Kasumi-1 (cell line): ENCODE measurements at regions not wholly inside any gene's neighbourhood (a gene's known extent, or its start where the extent isn't known, plus 50 kb on each side); places are given as distances from the start of the nearest gene placed in this dataset.
"Not testable (repeated sequence)": the region's sequence is repeated elsewhere in the genome, so short reads cannot be mapped to it uniquely, and the experiment has no call there.

ENCODE experiments used
- DNase-seq, 2 experiments: peaks; one replicate each; lab custom pipeline; 2025; lab: John Stamatoyannopoulos, UW

DNA sequence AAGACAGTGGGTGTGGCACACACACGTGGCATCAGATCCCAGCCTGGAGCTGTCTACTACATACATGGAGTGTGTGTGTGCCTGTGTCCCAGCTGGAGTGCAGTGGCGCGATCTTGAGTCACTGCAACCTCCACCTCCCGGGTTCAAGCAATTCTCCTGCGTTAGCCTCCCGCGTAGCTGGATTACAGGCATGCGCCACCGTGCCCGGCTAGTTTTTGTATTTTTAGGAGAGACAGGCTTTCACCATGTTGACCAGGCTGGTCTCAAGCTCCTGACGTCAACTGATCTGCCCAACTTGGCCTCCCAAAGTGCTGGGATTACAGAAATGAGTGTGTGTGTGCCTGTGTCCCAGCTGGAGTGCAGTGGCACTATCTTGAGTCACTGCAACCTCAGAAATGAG, 108.8 kb downstream of the IL12A start:
- DNase-seq, result no peak

DNA sequence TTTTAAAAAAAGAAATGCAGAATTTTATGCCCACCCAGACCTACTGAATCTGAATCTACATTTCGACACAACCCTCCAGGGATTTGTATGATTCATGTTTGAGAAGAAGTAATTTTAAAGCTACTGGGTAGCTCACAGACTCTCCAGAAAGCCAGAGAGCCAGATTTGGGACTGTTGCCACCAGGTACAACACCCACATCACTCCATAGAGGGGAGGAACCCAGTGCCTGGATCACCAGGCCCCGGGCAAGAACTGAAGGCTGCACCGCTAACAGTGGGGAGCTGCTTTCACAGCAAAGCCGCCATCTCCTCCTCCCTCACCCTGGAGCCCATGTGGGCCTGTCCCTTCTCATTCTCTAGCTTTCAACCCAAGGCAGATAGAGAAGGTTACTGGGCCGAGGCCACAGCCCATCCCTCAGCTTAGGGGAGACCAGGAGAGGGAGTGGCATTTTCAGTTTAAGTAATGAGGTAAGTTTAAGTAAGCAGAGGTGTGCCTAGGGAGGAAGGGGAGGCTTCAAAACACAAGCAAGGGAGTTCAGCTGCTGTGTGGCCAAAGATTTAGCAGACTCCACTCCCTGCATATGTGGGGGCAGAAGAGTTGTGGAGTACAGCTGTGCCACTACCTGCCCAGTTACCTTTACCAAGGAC, 109.8 kb downstream of the IL12A start:
- DNase-seq, result no peak

- DNase-seq, result no peak
These were observed 110.4 kb downstream of the IL12A start for GRCh38 chr3:160098926-160099626.

- no peak for DNase-seq
These were observed 111.2 kb downstream of the IL12A start for GRCh38 chr3:160099834-160100233.

DNA sequence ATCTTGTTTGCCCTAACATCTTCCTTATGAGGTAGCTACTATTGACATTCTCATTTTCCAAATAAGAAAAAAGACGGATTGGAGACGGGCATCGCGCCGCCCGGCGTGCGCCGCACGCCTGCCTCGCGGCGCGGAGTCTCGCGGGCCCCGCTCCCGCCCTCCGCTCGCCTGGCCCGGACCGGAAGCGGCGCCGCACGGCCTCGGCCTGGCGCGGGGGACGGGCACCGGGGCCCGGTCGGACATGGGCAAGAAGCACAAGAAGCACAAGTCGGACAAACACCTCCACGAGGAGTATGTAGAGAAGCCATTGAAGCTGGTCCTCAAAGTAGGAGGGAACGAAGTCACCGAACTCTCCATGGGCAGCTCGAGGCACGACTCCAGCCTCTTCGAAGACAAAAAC, 112.0 kb downstream of the IL12A start:
- no peak for DNase-seq

DNA sequence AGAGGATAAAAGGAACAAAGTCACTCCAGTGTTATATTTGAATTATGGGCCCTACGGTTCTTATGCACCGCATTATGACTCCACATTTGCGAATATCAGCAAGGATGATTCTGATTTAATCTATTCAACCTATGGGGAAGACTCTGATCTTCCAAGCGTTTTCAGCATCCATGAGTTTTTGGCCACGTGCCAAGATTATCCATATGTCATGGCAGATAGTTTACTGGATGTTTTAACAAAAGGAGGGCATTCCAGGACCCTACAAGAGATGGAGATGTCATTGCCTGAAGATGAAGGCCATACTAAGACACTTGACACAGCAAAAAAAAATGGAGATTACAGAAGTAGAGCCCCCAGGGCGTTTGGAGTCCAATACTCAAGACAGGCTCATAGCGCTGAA, 113.4 kb downstream of the IL12A start:
- not testable (repeated sequence) for DNase-seq

DNA sequence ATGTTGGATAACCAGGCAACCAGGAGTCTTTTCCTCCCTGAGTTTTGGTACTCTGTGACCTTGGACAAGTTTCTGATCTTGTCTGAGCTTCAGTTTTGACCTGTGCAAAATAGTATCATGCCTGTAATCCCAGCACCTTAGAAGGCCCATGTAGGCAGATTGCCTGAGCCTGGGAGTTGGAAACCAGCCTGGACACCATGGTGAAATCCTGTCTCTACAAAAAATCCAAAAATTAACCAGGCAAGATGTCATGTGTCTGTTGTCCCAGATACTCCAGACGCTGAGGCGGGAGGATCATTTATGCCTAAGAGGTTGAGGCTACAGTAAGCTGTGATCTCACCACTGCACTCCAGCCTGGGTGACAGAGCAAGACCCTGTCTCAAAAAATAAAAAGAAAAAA, 114.8 kb downstream of the IL12A start:
- DNase-seq, result no peak

GRCh38 chr3:160105907-160106584, 117.4 kb downstream of the IL12A start:
- peak; percentile 58 to 77 for DNase-seq

- DNase-seq, result no peak
These were observed 118.0 kb upstream of the C3orf80 start for GRCh38 chr3:160106905-160107861.

- DNase-seq, result no peak
These were observed 116.9 kb upstream of the C3orf80 start for GRCh38 chr3:160108362-160108761.

DNA sequence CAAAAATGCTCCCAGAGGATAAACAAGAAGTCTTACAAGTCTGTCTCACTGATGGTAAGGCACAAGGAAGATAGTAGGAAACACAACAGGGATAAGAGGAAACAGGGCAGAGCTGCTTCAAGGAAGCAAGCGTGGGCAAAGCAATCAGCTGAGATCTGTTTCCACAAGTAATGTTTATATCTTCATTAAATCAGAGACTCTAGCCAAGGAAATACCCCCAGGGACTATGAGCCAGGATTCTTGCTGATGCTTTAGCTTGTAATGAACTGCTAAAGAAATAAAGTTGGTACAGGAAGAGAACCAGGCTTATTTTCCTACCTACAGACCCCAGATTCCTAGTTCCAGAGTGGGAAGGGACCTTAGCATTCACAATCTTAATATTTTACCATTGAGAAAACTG, 112.7 kb upstream of the C3orf80 start:
- DNase-seq, result no peak

DNA sequence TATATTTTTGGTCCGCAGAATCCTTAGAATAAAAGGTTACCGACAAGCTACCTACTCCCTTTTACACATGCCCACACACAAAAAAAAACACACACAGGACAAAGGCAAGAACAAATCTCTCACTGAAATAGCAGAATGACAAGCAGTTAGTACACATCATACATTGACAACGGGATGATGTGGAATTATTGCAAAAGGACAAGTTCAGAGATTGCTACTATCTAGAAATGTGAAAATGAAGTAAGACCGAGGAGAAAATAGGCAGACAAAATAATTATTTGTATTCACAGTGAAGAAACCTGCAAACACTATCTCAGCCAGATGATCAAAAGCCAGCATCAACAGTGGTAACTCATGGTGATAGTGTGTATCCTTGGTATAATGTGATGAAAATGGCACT, 112.2 kb upstream of the C3orf80 start:
- DNase-seq, result no peak

- no peak for DNase-seq
These were observed 110.7 kb upstream of the C3orf80 start for GRCh38 chr3:160114355-160114995.

DNA sequence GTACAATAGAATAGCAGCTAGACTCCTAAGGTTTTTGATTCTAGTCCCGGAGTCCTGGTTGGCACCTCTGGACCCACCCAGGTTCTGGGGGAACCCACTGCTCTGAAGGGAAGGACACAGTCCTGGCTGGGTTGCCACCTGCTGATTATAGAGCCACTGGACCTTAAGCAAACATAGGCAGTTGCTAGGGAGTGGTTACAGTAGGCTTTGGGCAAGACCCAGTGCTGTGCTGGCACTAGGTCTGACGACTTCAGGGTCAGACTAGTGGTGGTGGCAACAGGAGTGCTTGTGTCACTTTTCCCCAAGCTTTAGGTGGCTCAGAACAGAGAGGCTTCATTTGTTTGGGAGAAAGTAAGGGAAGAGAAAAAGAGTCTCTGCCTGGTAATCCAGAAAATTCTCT, 109.8 kb upstream of the C3orf80 start:
- DNase-seq, result no peak

- DNase-seq, result no peak
These were observed 101.0 kb upstream of the C3orf80 start for GRCh38 chr3:160124224-160124623.

GRCh38 chr3:160125258-160125657, 100.0 kb upstream of the C3orf80 start:
- DNase-seq, result no peak

DNA sequence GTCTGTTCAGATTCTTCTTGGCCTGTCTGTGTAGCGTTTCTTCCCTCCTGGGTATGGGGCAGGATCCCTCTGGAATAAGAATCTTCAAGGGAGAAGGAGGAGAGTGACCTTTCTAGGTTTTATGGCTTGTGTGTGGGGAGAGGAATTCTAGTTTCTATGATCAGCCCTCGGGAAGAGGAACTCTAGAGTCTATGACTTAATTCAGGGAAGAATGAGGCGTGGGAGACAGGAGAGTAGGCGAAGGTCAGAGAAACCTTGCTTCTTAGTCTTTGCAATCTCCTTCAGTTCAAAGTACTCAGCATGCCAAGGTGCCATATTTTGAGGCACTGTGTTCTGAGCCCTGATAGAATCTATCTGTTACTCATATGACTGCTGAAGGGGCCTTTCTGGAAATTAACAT, 99.2 kb upstream of the C3orf80 start:
- no peak for DNase-seq

GRCh38 chr3:160126761-160127160, 98.5 kb upstream of the C3orf80 start:
- no peak for DNase-seq

DNA sequence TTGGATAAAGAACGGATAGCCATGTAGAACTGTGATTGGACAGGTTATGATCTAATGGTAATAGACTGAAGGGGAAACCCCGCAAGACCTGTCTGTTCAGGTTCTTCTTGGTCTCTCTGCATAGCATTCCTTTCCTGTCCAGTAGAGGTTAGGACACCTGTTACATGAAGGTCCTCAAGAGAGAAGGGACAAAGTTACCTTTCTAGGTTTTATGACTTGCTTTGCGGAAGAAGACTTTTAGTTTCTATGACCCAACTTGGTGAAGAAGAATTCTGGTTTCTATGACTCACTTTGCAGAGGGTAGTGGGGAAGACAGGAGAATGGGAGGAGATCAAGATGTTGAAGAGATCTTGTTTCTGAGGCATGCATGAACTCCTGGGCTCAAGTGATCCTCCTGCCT, 97.9 kb upstream of the C3orf80 start:
- DNase-seq, result no peak

DNA sequence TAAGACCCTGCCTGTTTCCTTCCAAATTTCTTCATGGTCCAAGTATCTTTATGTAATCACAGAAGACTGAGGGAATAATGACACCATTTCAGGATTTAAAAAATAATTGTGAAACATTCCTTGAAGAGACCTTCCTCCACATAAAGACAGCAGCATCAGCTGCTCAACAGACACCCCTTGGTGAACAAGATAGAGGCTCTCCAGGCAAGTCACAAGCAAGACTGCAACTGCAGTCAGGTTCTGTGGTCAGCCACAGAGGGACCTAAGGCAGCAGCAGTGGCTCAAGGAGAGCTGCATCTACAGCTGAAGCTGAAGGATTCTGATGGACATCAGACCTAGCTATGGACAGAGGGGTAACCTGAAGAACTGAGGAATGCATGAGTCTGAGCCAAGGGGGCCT, 97.2 kb upstream of the C3orf80 start:
- DNase-seq, result no peak

- peak; percentile 77 to 83 for DNase-seq
These were observed 95.7 kb upstream of the C3orf80 start for GRCh38 chr3:160129459-160130061.
